PC-9 (cell line): ENCODE measurements at regions not wholly inside any gene's neighbourhood (a gene's known extent, or its start where the extent isn't known, plus 50 kb on each side); places are given as distances from the start of the nearest gene placed in this dataset.

Experiments used
- CTCF ChIP-seq: fragments of 200-600 bp; sonication (generic); conservative IDR thresholded peaks from 2 replicates; pipeline ENCODE4 v1.6.1; 2017; ENCODE audit warnings: mixed run types, antibody characterized with exemption, mild to moderate bottlenecking, moderate library complexity
- EZH2 ChIP-seq: fragments of 200-600 bp; sonication (generic); IDR thresholded peaks from 2 replicates; pipeline ENCODE4 v1.8.0; 2017; ENCODE audit warnings: antibody characterized with exemption, low read depth

GRCh38 chr1:242689378-242689777, 164.9 kb upstream of the PLD5 start:
- no peak for TF ChIP-seq CTCF
- TF ChIP-seq EZH2, result no peak
